ENCODE measurements at regions not wholly inside any gene's neighbourhood (a gene's known extent, or its start where the extent isn't known, plus 50 kb on each side); places are given as distances from the start of the nearest gene placed in this dataset.

DNA sequence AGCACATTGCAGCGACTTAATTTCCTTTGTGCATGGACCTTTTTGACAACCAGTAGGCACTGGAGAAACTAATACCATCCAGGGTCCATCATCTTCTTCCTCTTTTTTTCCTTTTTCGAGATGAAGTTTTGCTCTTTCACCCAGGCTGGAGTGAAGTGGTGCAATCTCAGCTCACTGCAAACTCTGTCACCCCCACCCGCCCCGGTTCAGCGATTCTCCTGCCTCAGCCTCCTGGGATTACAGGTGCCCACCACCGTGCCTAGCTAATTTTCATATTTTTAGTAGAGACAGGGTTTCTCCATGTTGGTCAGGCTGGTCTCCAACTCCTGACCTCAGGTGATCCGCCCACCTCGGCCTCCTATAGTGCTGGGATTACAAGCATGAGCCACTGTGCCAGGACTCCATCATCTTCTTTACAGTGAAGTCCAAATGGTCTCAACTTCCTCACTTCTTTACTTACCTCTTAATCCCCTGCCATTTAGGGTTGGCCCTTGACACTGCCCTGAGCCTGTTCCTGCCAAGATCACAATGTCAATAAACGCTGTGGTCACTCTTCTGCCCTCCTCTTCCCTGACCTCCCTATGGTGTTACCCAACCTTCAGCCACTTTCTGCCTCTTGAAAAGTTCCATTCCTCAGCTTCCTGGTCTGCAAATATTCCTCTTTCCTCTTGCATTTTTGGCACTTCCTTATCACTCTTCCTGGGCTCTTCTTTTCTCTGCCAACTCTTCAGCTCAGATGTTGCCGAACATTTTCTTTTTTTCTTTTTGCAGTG, 119.8 kb upstream of the SLC34A2 start:
- H2BK12ac ChIP-seq (ENCODE audit: low read length): no peak overlapping the region
- no peaks in the 10 kb centered on the region for H3K79me2 ChIP-seq (ENCODE audit: control insufficient read depth, insufficient read depth, low read length, poor library complexity)
- no peak overlapping the region for H3K4ac ChIP-seq (ENCODE audit: low read depth, low read length)
- H2BK120ac ChIP-seq (ENCODE audit: insufficient read depth, low read length, poor library complexity): no peak overlapping the region
- H3K79me1 ChIP-seq (ENCODE audit: low read length): no peaks in the 10 kb centered on the region
- H2AFZ ChIP-seq (ENCODE audit: insufficient read depth, low read length, poor library complexity): no peak overlapping the region
- no peak overlapping the region for H4K12ac ChIP-seq (ENCODE audit: low read depth, low read length)
- WGBS (ENCODE audit: extremely low coverage, insufficient coverage, insufficient read length): no CpG with 5 or more reads among the region's 10 CpGs
- H3K27me3 ChIP-seq (ENCODE audit: insufficient read depth, low read length): no peaks in the 10 kb centered on the region
- H2BK5ac ChIP-seq (ENCODE audit: low read depth, low read length, poor library complexity): no peak overlapping the region
- H4K91ac ChIP-seq (ENCODE audit: low read depth, low read length): no peak overlapping the region
- H3K36me3 ChIP-seq (ENCODE audit: control insufficient read depth in 1 of 2, insufficient read depth in 2 of 2, low read length in 2 of 2): no peaks in the 10 kb centered on the region
- no peak overlapping the region for H3K18ac ChIP-seq (ENCODE audit: low read length)
- peak overlapping the region; percentile 50 for H3K9ac ChIP-seq (ENCODE audit: low read length)
- no peak overlapping the region for H2AK5ac ChIP-seq (ENCODE audit: low read length)
- no peak overlapping the region for H3K23ac ChIP-seq (ENCODE audit: low read length)
- no peaks in the 10 kb centered on the region for H3K4me1 ChIP-seq (ENCODE audit: control insufficient read depth in 1 of 2, insufficient read depth in 2 of 2, low read length in 2 of 2)
- H3K14ac ChIP-seq (ENCODE audit: low read length): no peak overlapping the region
- no peak overlapping the region for H3K4me3 ChIP-seq (ENCODE audit: low read depth, low read length)
- no peak overlapping the region for H3K4me2 ChIP-seq (ENCODE audit: low read length)
- DNase-seq: no peak
- H3K27ac ChIP-seq (ENCODE audit: low read depth, low read length): no peak overlapping the region
- no peak overlapping the region for H4K8ac ChIP-seq (ENCODE audit: low read depth, low read length)
- peaks cover 2% of the 10 kb centered on the region for H3K9me3 ChIP-seq (ENCODE audit: insufficient read depth, low read depth, low read length)

DNA sequence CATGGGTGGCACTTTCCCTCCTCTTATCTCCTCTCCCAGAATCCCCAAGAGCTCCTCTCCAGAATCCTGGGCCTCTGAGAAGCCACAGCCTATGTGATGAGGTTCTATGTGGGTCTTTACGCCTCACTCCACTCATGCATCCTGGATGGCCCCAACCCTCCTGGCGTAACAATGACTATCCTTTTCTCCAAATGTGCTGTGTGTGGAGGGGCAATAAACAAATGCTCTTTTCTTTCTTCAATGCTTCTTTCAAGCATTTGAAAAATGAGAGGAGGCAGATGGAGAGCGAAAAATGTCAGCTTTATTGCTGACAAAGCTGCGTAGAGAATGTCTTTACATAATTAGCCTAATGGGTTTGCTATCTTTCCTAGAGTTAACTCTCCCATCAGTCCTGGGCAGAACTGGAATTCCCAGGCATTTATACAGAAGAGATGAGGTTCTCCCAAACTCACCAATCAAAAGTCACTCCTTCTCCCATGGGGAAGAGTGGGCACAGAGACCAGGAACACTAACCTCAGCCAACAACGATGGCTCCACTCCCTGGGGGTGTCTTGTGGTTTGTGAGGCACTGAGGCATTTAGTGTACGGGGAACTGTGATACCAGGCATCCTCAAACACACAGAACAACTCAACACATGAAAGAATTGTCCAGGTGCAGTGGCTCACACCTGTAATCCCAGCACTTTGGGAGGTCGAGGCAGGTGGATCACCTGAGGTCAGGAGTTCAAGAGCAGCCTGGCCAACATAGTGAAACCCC, 118.9 kb upstream of the SLC34A2 start:
- no peak overlapping the region for H3K27ac ChIP-seq (ENCODE audit: low read depth, low read length)
- no peak overlapping the region for H3K4me2 ChIP-seq (ENCODE audit: low read length)
- H3K4ac ChIP-seq (ENCODE audit: low read depth, low read length): no peak overlapping the region
- no peaks in the 10 kb centered on the region for H3K36me3 ChIP-seq (ENCODE audit: control insufficient read depth in 1 of 2, insufficient read depth in 2 of 2, low read length in 2 of 2)
- H4K12ac ChIP-seq (ENCODE audit: low read depth, low read length): no peak overlapping the region
- no peak overlapping the region for H2AFZ ChIP-seq (ENCODE audit: insufficient read depth, low read length, poor library complexity)
- no peak overlapping the region for H2BK12ac ChIP-seq (ENCODE audit: low read length)
- H3K79me2 ChIP-seq (ENCODE audit: control insufficient read depth, insufficient read depth, low read length, poor library complexity): no peaks in the 10 kb centered on the region
- H3K4me3 ChIP-seq (ENCODE audit: low read depth, low read length): no peak overlapping the region
- no peak overlapping the region for H4K91ac ChIP-seq (ENCODE audit: low read depth, low read length)
- no peak overlapping the region for H3K9ac ChIP-seq (ENCODE audit: low read length)
- H2BK120ac ChIP-seq (ENCODE audit: insufficient read depth, low read length, poor library complexity): no peak overlapping the region
- H4K8ac ChIP-seq (ENCODE audit: low read depth, low read length): no peak overlapping the region
- H2AK5ac ChIP-seq (ENCODE audit: low read length): no peak overlapping the region
- no peak overlapping the region for H3K18ac ChIP-seq (ENCODE audit: low read length)
- peaks cover 2% of the 10 kb centered on the region for H3K9me3 ChIP-seq (ENCODE audit: insufficient read depth, low read depth, low read length)
- no peak overlapping the region for H2BK5ac ChIP-seq (ENCODE audit: low read depth, low read length, poor library complexity)
- H3K4me1 ChIP-seq (ENCODE audit: control insufficient read depth in 1 of 2, insufficient read depth in 2 of 2, low read length in 2 of 2): no peaks in the 10 kb centered on the region
- no peaks in the 10 kb centered on the region for H3K27me3 ChIP-seq (ENCODE audit: insufficient read depth, low read length)
- H3K79me1 ChIP-seq (ENCODE audit: low read length): no peaks in the 10 kb centered on the region
- WGBS (ENCODE audit: extremely low coverage, insufficient coverage, insufficient read length): no CpG with 5 or more reads among the region's 7 CpGs
- no peak for DNase-seq
- H3K14ac ChIP-seq (ENCODE audit: low read length): no peak overlapping the region
- no peak overlapping the region for H3K23ac ChIP-seq (ENCODE audit: low read length)

DNA sequence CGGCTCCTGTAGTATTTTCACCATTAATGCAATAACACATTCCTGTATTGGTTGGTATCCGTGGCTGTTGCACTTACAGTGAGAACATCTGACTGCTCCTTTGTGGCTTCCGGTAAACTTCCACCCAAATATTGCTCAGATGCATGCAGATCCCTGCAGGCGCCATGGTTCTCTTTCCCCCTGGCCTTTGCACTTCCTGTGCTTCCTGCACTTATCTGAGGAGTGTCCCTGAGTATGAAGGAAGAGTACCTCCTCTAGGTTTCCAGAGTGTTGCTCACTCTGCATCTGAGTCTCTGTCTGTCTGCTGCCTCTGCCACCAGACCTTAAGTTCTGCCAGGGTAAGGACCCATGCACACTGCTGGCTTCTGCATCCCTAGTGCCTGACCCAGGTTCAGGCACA, 117.2 kb upstream of the SLC34A2 start:
- Histone ChIP-seq H3K4me1 (ENCODE audit: control insufficient read depth in 1 of 2, insufficient read depth in 2 of 2, low read length in 2 of 2) (no peaks in the 10 kb centered on the region), H4K12ac (ENCODE audit: low read depth, low read length) (no peak overlapping the region), H2AFZ (ENCODE audit: insufficient read depth, low read length, poor library complexity) (no peak overlapping the region), H3K9ac (ENCODE audit: low read length) (no peak overlapping the region), H3K79me1 (ENCODE audit: low read length) (no peaks in the 10 kb centered on the region), H3K9me3 (ENCODE audit: insufficient read depth, low read depth, low read length) (peaks cover 2% of the 10 kb centered on the region), H4K91ac (ENCODE audit: low read depth, low read length) (no peak overlapping the region), H3K36me3 (ENCODE audit: control insufficient read depth in 1 of 2, insufficient read depth in 2 of 2, low read length in 2 of 2) (no peaks in the 10 kb centered on the region), H2BK5ac (ENCODE audit: low read depth, low read length, poor library complexity) (no peak overlapping the region), H2AK5ac (ENCODE audit: low read length) (no peak overlapping the region), H3K14ac (ENCODE audit: low read length) (no peak overlapping the region), H3K23ac (ENCODE audit: low read length) (no peak overlapping the region), H2BK12ac (ENCODE audit: low read length) (no peak overlapping the region), H4K8ac (ENCODE audit: low read depth, low read length) (no peak overlapping the region), H3K18ac (ENCODE audit: low read length) (no peak overlapping the region), H3K27me3 (ENCODE audit: insufficient read depth, low read length) (no peaks in the 10 kb centered on the region), H3K4me3 (ENCODE audit: low read depth, low read length) (no peak overlapping the region), H3K79me2 (ENCODE audit: control insufficient read depth, insufficient read depth, low read length, poor library complexity) (no peaks in the 10 kb centered on the region), H3K4ac (ENCODE audit: low read depth, low read length) (no peak overlapping the region), H3K27ac (ENCODE audit: low read depth, low read length) (no peak overlapping the region), H2BK120ac (ENCODE audit: insufficient read depth, low read length, poor library complexity) (no peak overlapping the region), H3K4me2 (ENCODE audit: low read length) (no peak overlapping the region)
- DNase-seq: no peak
- no CpG with 5 or more reads among the region's 4 CpGs for WGBS (ENCODE audit: extremely low coverage, insufficient coverage, insufficient read length)

DNA sequence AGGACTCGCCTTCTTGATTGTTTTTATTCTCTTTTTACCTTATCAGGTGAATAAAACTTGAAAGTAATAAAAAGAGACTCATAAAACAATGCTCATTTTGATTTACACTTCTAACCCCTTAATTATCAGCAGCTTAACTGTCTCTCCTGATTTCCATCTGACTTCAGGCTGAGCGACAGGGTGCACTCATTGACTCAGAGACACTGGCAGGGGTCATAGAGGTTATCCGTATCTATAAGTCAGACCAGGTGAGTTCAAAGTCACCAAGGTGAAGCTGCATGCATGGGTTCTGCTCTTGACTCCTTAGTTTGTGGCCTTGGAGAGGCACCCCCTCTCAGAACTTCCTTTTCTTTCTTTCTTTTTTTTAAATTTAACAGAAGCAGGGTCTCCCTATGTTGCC, 116.4 kb upstream of the SLC34A2 start:
- Histone ChIP-seq H3K79me1 (ENCODE audit: low read length) (no peaks in the 10 kb centered on the region), H3K79me2 (ENCODE audit: control insufficient read depth, insufficient read depth, low read length, poor library complexity) (no peaks in the 10 kb centered on the region), H2BK5ac (ENCODE audit: low read depth, low read length, poor library complexity) (no peak overlapping the region), H3K9ac (ENCODE audit: low read length) (no peak overlapping the region), H3K4me1 (ENCODE audit: control insufficient read depth in 1 of 2, insufficient read depth in 2 of 2, low read length in 2 of 2) (no peaks in the 10 kb centered on the region), H3K9me3 (ENCODE audit: insufficient read depth, low read depth, low read length) (peaks cover 2% of the 10 kb centered on the region), H2AFZ (ENCODE audit: insufficient read depth, low read length, poor library complexity) (no peak overlapping the region), H2AK5ac (ENCODE audit: low read length) (no peak overlapping the region), H3K4ac (ENCODE audit: low read depth, low read length) (no peak overlapping the region), H3K18ac (ENCODE audit: low read length) (no peak overlapping the region), H4K8ac (ENCODE audit: low read depth, low read length) (no peak overlapping the region), H4K12ac (ENCODE audit: low read depth, low read length) (no peak overlapping the region), H3K23ac (ENCODE audit: low read length) (no peak overlapping the region), H4K91ac (ENCODE audit: low read depth, low read length) (no peak overlapping the region), H3K14ac (ENCODE audit: low read length) (no peak overlapping the region), H2BK12ac (ENCODE audit: low read length) (no peak overlapping the region), H3K27ac (ENCODE audit: low read depth, low read length) (no peak overlapping the region), H3K36me3 (ENCODE audit: control insufficient read depth in 1 of 2, insufficient read depth in 2 of 2, low read length in 2 of 2) (no peaks in the 10 kb centered on the region), H3K4me2 (ENCODE audit: low read length) (no peak overlapping the region), H2BK120ac (ENCODE audit: insufficient read depth, low read length, poor library complexity) (no peak overlapping the region), H3K27me3 (ENCODE audit: insufficient read depth, low read length) (no peaks in the 10 kb centered on the region), H3K4me3 (ENCODE audit: low read depth, low read length) (no peak overlapping the region)
- WGBS (ENCODE audit: extremely low coverage, insufficient coverage, insufficient read length): no CpG with 5 or more reads among the region's 3 CpGs
- no peak for DNase-seq

All from trophoblast cell (in vitro differentiated cells and primary cell).